ENCODE measurements at regions not wholly inside any gene's neighbourhood (a gene's known extent, or its start where the extent isn't known, plus 50 kb on each side); places are given as distances from the start of the nearest gene placed in this dataset.

DNA sequence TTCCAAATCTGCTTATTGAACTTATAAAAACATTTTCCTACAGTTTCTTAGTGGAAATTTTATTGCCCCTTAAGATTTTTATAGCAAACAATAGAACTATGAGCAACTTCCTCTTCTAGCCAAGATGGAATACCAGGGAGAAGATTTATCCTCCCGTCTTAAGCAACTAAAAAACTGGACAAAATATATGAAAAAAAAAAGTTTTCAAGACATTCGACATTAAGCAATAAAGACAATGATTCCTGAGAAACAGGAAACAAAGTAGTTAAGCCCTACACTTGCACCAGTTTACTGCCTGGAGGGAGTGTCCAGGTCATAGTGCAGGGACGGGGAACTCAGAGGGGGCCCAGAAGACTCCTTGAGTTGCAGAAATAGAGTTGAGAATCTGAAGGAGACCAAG lies 516.1 kb upstream of the DIPK2B start:
- TF ChIP-seq ZNF337 (CRISPR knock-in tag; IDR thresholded peaks at IDR 0.05; ENCODE audit: borderline replicate concordance, low read depth): no peak
- no peak for TF ChIP-seq ZNF660 (CRISPR knock-in tag; IDR thresholded peaks at IDR 0.05; ENCODE audit: borderline replicate concordance, low read depth)
- no peak for TF ChIP-seq RCOR2 (CRISPR knock-in tag; IDR thresholded peaks at IDR 0.05)
- TF ChIP-seq CHD4 (IDR thresholded peaks at IDR 0.05; ENCODE audit: borderline replicate concordance, low read length): no peak
- no peak for TF ChIP-seq SALL2 (CRISPR knock-in tag; IDR thresholded peaks at IDR 0.05)
- TF ChIP-seq HNRNPLL (IDR thresholded peaks at IDR 0.05; ENCODE audit: low read depth, low read length, poor library complexity, severe bottlenecking): no peak
- no peak for TF ChIP-seq REST (IDR thresholded peaks at IDR 0.05; ENCODE audit: borderline replicate concordance in 1 of 2, low read depth in 1 of 2, low read length in 2 of 2)
- no peak for TF ChIP-seq SRF (IDR thresholded peaks at IDR 0.05; ENCODE audit: low read depth, low read length)
- no peak for TF ChIP-seq NFYB (CRISPR knock-in tag; IDR thresholded peaks at IDR 0.05)
- no peak for TF ChIP-seq MBD4 (IDR thresholded peaks at IDR 0.05; ENCODE audit: borderline replicate concordance, low read length)
- no peak for TF ChIP-seq CHD2 (IDR thresholded peaks at IDR 0.05; ENCODE audit: low read depth, low read length)
- TF ChIP-seq, protein P1, sequence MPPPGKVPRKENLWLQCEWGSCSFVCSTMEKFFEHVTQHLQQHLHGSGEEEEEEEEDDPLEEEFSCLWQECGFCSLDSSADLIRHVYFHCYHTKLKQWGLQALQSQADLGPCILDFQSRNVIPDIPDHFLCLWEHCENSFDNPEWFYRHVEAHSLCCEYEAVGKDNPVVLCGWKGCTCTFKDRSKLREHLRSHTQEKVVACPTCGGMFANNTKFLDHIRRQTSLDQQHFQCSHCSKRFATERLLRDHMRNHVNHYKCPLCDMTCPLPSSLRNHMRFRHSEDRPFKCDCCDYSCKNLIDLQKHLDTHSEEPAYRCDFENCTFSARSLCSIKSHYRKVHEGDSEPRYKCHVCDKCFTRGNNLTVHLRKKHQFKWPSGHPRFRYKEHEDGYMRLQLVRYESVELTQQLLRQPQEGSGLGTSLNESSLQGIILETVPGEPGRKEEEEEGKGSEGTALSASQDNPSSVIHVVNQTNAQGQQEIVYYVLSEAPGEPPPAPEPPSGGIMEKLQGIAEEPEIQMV (CRISPR knock-in tag; IDR thresholded peaks at IDR 0.05; ENCODE audit: low read depth): no peak
- no peak for TF ChIP-seq SRSF1 (optimal IDR thresholded peaks at IDR 0.05; ENCODE audit: low read depth, low read length)
- no peak for TF ChIP-seq ZNF747 (CRISPR knock-in tag; IDR thresholded peaks at IDR 0.05; ENCODE audit: borderline replicate concordance)
